Calu3 (cell line): ENCODE measurements at regions not wholly inside any gene's neighbourhood (a gene's known extent, or its start where the extent isn't known, plus 50 kb on each side); places are given as distances from the start of the nearest gene placed in this dataset.

Source experiments
- BruUV-seq: library from RNA; stranded (reverse); fragments of 400-500 nt; replicated peaks from 2 replicates; lab custom pipeline; 2021; lab: Mats Ljungman, UMichigan
- CTCF ChIA-PET: fragments of 300-600 bp; sonication (Branson Sonifier 250); formaldehyde crosslinking; loops from one replicate; lab custom pipeline; 2022; ENCODE audit warnings: antibody characterized with exemption; lab: Charles Lee
- DNase-seq: peaks from one replicate; pipeline ENCODE4 v3.0.0; 2022
- H3K27ac Mint-ChIP-seq: one replicate; pipeline ENCODE4 v1.8.0; 2022; ENCODE audit warnings: mixed read lengths; ENCODE audit not compliant: unreplicated experiment
- H3K27me3 Mint-ChIP-seq: one replicate; pipeline ENCODE4 v1.8.0; 2022; ENCODE audit warnings: mixed read lengths; ENCODE audit not compliant: unreplicated experiment
- H3K36me3 Mint-ChIP-seq: one replicate; pipeline ENCODE4 v1.8.0; 2022; ENCODE audit warnings: mild to moderate bottlenecking, moderate library complexity, mixed read lengths; ENCODE audit not compliant: insufficient read depth, unreplicated experiment
- H3K4me1 Mint-ChIP-seq: one replicate; pipeline ENCODE4 v1.8.0; 2022; ENCODE audit warnings: mild to moderate bottlenecking, low read depth, mixed read lengths; ENCODE audit not compliant: unreplicated experiment
- H3K4me3 Mint-ChIP-seq: one replicate; pipeline ENCODE4 v1.8.0; 2022; ENCODE audit warnings: mild to moderate bottlenecking, low read depth, moderate library complexity, mixed read lengths; ENCODE audit not compliant: unreplicated experiment
- H3K9me3 Mint-ChIP-seq: one replicate; pipeline ENCODE4 v1.8.0; 2022; ENCODE audit warnings: low read depth, mixed read lengths; ENCODE audit not compliant: unreplicated experiment
- intact Hi-C: fragments of 100-400 bp; cut with micrococcal nuclease; formaldehyde crosslinking; loops from one replicate; pipeline ENCODE4 v1.10.0; 2022; ENCODE audit not compliant: unreplicated experiment
- TF ChIP-seq, protein P1 (sequence below): fragments of 200-600 bp; IDR thresholded peaks from one replicate; pipeline ENCODE4 v1.8.0; 2022; ENCODE audit warnings: antibody characterized with exemption; ENCODE audit not compliant: unreplicated experiment

DNA sequence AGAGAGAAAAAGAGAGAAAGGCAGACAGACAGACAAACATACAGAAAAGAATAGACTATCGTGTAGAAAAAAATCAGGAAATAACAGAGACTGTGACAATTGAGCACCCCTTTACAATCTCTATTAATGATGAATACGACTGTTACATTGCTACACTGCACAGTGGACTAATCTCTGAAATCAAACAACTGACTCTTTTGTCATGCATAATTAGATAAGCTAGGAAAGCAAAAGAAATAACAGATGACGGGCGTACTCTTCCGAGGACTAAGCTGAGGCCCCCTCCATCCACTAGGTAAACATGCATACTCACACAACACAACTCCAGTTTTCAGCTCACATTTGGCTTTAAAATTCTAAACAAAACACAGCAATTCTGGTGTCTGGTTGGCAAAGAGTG lies 267.0 kb downstream of the NOL4 start:
- intact Hi-C loops = no loop called here
- H3K4me1 Mint-ChIP-seq = no peaks in the 10 kb centered on the region
- BruUV-seq = no TSS peak
- H3K27me3 Mint-ChIP-seq = no peaks in the 10 kb centered on the region
- H3K4me3 Mint-ChIP-seq = no peak overlapping the region
- no peak overlapping the region for H3K27ac Mint-ChIP-seq
- H3K9me3 Mint-ChIP-seq = no peaks in the 10 kb centered on the region
- TF ChIP-seq, protein P1, sequence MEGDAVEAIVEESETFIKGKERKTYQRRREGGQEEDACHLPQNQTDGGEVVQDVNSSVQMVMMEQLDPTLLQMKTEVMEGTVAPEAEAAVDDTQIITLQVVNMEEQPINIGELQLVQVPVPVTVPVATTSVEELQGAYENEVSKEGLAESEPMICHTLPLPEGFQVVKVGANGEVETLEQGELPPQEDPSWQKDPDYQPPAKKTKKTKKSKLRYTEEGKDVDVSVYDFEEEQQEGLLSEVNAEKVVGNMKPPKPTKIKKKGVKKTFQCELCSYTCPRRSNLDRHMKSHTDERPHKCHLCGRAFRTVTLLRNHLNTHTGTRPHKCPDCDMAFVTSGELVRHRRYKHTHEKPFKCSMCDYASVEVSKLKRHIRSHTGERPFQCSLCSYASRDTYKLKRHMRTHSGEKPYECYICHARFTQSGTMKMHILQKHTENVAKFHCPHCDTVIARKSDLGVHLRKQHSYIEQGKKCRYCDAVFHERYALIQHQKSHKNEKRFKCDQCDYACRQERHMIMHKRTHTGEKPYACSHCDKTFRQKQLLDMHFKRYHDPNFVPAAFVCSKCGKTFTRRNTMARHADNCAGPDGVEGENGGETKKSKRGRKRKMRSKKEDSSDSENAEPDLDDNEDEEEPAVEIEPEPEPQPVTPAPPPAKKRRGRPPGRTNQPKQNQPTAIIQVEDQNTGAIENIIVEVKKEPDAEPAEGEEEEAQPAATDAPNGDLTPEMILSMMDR = no peak
- no peaks in the 10 kb centered on the region for H3K36me3 Mint-ChIP-seq
- CTCF ChIA-PET = no interaction called here
- DNase-seq = no peak

DNA sequence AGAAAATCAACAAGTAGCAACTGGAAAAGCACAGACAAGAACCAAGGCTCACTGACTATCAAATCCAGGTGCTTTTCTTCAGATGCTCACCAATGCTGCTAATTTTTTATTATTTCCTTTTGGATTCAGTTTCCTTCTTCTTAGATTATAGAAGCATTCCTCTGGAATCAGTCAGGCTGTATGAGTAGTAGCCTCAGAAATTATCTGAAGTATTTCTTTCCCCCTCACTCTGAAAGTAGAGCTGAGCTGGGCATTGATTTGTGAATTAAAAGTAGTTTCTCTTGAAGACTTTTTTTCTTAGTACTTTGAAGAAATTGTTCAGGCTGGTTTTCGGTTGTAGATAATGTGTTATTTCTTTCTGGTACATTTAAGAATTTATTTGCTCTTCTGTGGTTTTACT lies 273.7 kb downstream of the NOL4 start:
- Mint-ChIP-seq H3K4me3 (no peak overlapping the region), H3K27ac (no peak overlapping the region), H3K36me3 (no peaks in the 10 kb centered on the region), H3K27me3 (no peaks in the 10 kb centered on the region), H3K9me3 (no peaks in the 10 kb centered on the region), H3K4me1 (no peaks in the 10 kb centered on the region)
- CTCF ChIA-PET = no interaction called here
- no TSS peak for BruUV-seq
- intact Hi-C loops = no loop called here
- TF ChIP-seq, protein P1 = no peak
- no peak for DNase-seq

DNA sequence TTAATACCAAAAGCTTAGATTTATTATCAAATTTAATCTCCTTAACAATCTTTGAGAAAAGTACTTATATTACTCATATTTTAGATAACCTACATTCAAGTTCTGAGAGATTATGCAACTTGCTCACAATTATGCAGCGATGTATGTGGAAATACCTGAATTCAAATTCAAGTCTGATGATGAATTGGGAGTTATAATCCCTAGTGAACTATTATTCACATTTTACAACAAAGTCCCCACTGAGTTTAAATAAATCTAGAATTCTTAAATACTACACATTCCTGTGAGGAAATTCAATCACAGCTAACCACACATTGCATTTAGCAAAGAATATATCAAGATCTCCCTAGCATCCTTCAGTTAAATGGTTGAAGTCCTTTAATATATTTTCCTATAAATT lies 278.4 kb downstream of the NOL4 start:
- no peaks in the 10 kb centered on the region for H3K4me1 Mint-ChIP-seq
- no peaks in the 10 kb centered on the region for H3K27me3 Mint-ChIP-seq
- H3K36me3 Mint-ChIP-seq = no peaks in the 10 kb centered on the region
- BruUV-seq = no TSS peak
- intact Hi-C loops = no loop called here
- no peaks in the 10 kb centered on the region for H3K9me3 Mint-ChIP-seq
- no peak overlapping the region for H3K27ac Mint-ChIP-seq
- H3K4me3 Mint-ChIP-seq = no peak overlapping the region
- TF ChIP-seq, protein P1 = no peak
- no peak for DNase-seq
- CTCF ChIA-PET = no interaction called here

- BruUV-seq = no TSS peak
- intact Hi-C loops = no loop called here
- Mint-ChIP-seq H3K4me1 (no peaks in the 10 kb centered on the region), H3K27me3 (no peaks in the 10 kb centered on the region), H3K4me3 (no peak overlapping the region), H3K9me3 (no peaks in the 10 kb centered on the region), H3K36me3 (no peaks in the 10 kb centered on the region), H3K27ac (no peak overlapping the region)
- DNase-seq = no peak
- CTCF ChIA-PET = no interaction called here
- TF ChIP-seq, protein P1 = no peak
These were observed 280.2 kb downstream of the NOL4 start for GRCh38 chr18:33944493-33944892.
